VCaP (cell line): ENCODE measurements at regions not wholly inside any gene's neighbourhood (a gene's known extent, or its start where the extent isn't known, plus 50 kb on each side); places are given as distances from the start of the nearest gene placed in this dataset.

ENCODE experiments used
- H3K27ac ChIP-seq: fragments of 450-650 bp; 2 replicates; pipeline ENCODE4 v1.5.1; 2017
- CTCF ChIP-seq: fragments of 450-650 bp; conservative IDR thresholded peaks from 2 replicates; pipeline ENCODE4 v1.5.1; 2017; ENCODE audit warnings: mild to moderate bottlenecking, moderate library complexity

GRCh38 chr6:106014955-106015354 is 71.2 kb upstream of the PRDM1 start:
- TF ChIP-seq CTCF = no peak
- no peak overlapping the region for H3K27ac ChIP-seq

- no peak for TF ChIP-seq CTCF
- H3K27ac ChIP-seq = no peak overlapping the region
Observed at GRCh38 chr6:106011476-106011875, 74.7 kb upstream of the PRDM1 start.

GRCh38 chr6:106005954-106006353 is 80.2 kb upstream of the PRDM1 start:
- H3K27ac ChIP-seq = no peak overlapping the region

GRCh38 chr6:106005013-106005412 is 81.1 kb upstream of the PRDM1 start:
- H3K27ac ChIP-seq = no peak overlapping the region
- TF ChIP-seq CTCF = no peak

More at GRCh38 chr6:106005954-106006353, 80.2 kb upstream of the PRDM1 start:
- TF ChIP-seq CTCF = no peak

- no peak overlapping the region for H3K27ac ChIP-seq
- TF ChIP-seq CTCF = no peak
Observed at GRCh38 chr6:106003268-106003987, 82.7 kb upstream of the PRDM1 start.

- TF ChIP-seq CTCF = no peak
- H3K27ac ChIP-seq = no peak overlapping the region
Observed at GRCh38 chr6:106002005-106002404, 84.1 kb upstream of the PRDM1 start.

GRCh38 chr6:106000935-106001334 is 85.2 kb upstream of the PRDM1 start:
- H3K27ac ChIP-seq = no peak overlapping the region
- no peak for TF ChIP-seq CTCF
